Activated T-cell treated with anti-CD3 and anti-CD28 coated beads, Interleukin-2, amount 50 U/mL, for 24 hours (primary cell): ENCODE measurements at regions not wholly inside any gene's neighbourhood (a gene's known extent, or its start where the extent isn't known, plus 50 kb on each side); places are given as distances from the start of the nearest gene placed in this dataset.

Source experiments
- DNase-seq: peaks from one replicate; pipeline ENCODE4 v3.0.0-alpha.2; 2020
- H3K27ac Mint-ChIP-seq: 2 replicates; pipeline ENCODE4 v1.8.0; 2020; ENCODE audit warnings: mild to moderate bottlenecking, mixed read lengths
- H3K27me3 Mint-ChIP-seq: 2 replicates; pipeline ENCODE4 v1.8.0; 2020; ENCODE audit warnings: mixed read lengths
- H3K36me3 Mint-ChIP-seq: 2 replicates; pipeline ENCODE4 v1.8.0; 2020; ENCODE audit warnings: low read depth, mixed read lengths
- H3K4me1 Mint-ChIP-seq: 2 replicates; pipeline ENCODE4 v1.8.0; 2020; ENCODE audit warnings: low read depth, mixed read lengths
- H3K4me3 Mint-ChIP-seq: 2 replicates; pipeline ENCODE4 v1.8.0; 2020; ENCODE audit warnings: mild to moderate bottlenecking, moderate library complexity, mixed read lengths
- H3K9me3 Mint-ChIP-seq: 2 replicates; pipeline ENCODE4 v1.8.0; 2020; ENCODE audit warnings: mixed read lengths

DNA sequence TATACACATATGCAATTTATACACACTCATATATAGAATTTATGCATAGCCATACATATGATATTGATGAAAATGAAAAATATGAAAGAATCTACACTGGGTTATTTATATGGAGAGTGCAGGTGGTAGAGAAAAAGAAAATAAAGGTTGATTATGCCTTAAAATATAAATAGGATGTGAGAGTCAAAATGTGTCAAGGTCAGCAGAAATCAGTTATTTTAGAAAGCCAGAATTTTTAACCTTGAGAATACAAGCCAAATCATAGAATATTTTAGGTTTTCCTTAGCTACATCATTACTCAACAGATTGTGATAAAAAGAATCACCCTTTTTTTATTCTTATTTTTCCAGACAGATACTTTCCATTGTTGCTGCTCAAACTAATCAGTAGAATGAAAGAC lies 146.2 kb downstream of the SLC6A15 start:
- Mint-ChIP-seq H3K9me3 (no peaks in the 10 kb centered on the region), H3K4me3 (no peak overlapping the region), H3K27ac (no peak overlapping the region), H3K27me3 (no peaks in the 10 kb centered on the region), H3K36me3 (no peaks in the 10 kb centered on the region), H3K4me1 (no peaks in the 10 kb centered on the region)
- no peak for DNase-seq

DNA sequence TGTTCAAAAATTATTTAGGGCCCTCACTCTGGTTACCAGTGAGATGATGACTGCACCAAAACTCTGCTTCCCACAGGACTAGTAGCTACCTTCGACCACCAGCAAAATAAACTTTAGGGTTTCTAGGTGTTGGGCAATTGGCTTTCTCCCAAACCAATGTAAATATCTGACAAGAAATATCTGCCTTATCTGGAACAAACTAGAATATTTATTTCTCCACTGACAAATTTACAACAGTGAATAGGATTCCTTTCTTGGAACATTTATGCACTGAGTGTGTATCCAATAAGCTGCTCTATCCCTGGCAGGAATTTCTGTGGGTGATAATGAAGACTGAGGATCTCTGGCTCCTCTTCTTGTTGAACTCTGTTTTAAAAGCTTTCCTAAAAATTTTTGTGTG lies 148.6 kb downstream of the SLC6A15 start:
- no peak overlapping the region for H3K4me3 Mint-ChIP-seq
- DNase-seq = no peak
- no peaks in the 10 kb centered on the region for H3K4me1 Mint-ChIP-seq
- H3K27ac Mint-ChIP-seq = no peak overlapping the region
- H3K36me3 Mint-ChIP-seq = no peaks in the 10 kb centered on the region
- no peaks in the 10 kb centered on the region for H3K9me3 Mint-ChIP-seq
- no peaks in the 10 kb centered on the region for H3K27me3 Mint-ChIP-seq

- Mint-ChIP-seq H3K9me3 (no peaks in the 10 kb centered on the region), H3K27me3 (no peaks in the 10 kb centered on the region), H3K27ac (no peak overlapping the region), H3K4me1 (no peaks in the 10 kb centered on the region), H3K36me3 (no peaks in the 10 kb centered on the region), H3K4me3 (no peak overlapping the region)
- no peak for DNase-seq
These were observed 149.5 kb downstream of the SLC6A15 start for GRCh38 chr12:84763107-84763506.

GRCh38 chr12:84760091-84760865 lies 152.3 kb downstream of the SLC6A15 start:
- no peaks in the 10 kb centered on the region for H3K4me1 Mint-ChIP-seq
- H3K36me3 Mint-ChIP-seq = no peaks in the 10 kb centered on the region
- no peaks in the 10 kb centered on the region for H3K9me3 Mint-ChIP-seq
- H3K4me3 Mint-ChIP-seq = no peak overlapping the region
- no peaks in the 10 kb centered on the region for H3K27me3 Mint-ChIP-seq
- H3K27ac Mint-ChIP-seq = no peak overlapping the region
- DNase-seq = no peak

DNA sequence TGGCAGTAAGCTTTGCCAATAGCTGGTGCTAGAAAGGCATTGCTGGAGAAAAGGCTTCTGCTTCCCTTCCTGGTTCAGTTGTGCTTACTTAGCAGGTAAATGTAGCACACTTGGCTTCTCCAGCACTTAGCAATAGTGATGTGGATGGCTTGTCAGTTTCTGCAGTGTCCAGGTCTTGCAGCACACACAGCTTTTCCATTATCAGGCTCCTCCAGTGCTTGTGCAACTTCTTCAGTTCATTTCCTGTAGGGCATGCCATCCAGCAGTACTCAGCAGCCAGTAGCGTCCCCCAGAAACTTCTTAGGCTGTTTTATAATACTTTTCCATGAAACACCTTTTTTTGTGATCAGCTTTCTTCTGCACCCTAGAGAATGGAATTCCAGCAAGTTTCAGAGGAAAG lies 154.6 kb downstream of the SLC6A15 start:
- no peak overlapping the region for H3K27ac Mint-ChIP-seq
- H3K4me1 Mint-ChIP-seq = no peaks in the 10 kb centered on the region
- H3K27me3 Mint-ChIP-seq = no peaks in the 10 kb centered on the region
- H3K36me3 Mint-ChIP-seq = no peaks in the 10 kb centered on the region
- DNase-seq = no peak
- no peaks in the 10 kb centered on the region for H3K9me3 Mint-ChIP-seq
- no peak overlapping the region for H3K4me3 Mint-ChIP-seq

DNA sequence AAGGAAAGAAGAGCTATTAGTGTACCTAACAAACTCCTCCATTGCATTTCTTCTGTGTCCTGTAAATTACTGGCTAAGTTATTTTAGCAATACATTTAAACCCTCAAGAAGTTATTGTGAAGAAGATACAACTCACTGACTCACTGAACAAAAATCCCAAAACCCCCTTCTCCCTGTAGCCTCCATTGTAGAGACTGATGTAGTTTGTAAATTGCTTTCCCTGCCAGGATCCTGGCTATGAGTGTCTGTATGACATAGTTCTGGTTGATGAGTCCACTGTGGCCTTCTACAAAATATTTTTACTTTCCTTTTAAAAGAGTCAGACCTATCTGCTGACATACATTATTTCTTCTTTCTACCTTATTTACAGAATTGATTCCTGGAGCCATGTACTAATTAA lies 155.6 kb downstream of the SLC6A15 start:
- no peak overlapping the region for H3K4me3 Mint-ChIP-seq
- no peaks in the 10 kb centered on the region for H3K9me3 Mint-ChIP-seq
- H3K36me3 Mint-ChIP-seq = no peaks in the 10 kb centered on the region
- no peak for DNase-seq
- H3K27ac Mint-ChIP-seq = no peak overlapping the region
- no peaks in the 10 kb centered on the region for H3K27me3 Mint-ChIP-seq
- H3K4me1 Mint-ChIP-seq = no peaks in the 10 kb centered on the region

- no peaks in the 10 kb centered on the region for H3K9me3 Mint-ChIP-seq
- H3K27ac Mint-ChIP-seq = no peak overlapping the region
- no peaks in the 10 kb centered on the region for H3K27me3 Mint-ChIP-seq
- no peaks in the 10 kb centered on the region for H3K36me3 Mint-ChIP-seq
- DNase-seq = no peak
- H3K4me1 Mint-ChIP-seq = no peaks in the 10 kb centered on the region
- H3K4me3 Mint-ChIP-seq = no peak overlapping the region
These were observed 167.5 kb downstream of the SLC6A15 start for GRCh38 chr12:84745127-84745526.

DNA sequence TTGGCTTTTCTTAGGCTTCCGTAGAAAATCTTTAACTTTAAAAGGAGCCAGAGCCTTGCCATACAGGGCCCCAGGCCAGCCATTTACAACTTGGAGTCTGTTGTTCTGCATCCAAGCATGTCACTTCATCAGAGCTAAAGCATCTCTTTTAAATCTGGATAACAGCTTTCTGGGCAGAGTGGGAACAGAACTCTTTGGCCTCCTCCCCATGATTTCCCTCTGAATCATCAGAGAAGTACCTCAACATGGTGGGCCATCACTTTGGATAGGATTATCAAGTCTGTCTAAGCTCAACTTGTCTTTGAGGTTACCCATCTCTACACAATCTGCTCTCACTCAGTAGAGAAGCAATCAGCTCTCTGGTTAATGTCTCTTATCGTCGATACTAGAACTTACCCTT lies 170.9 kb downstream of the SLC6A15 start:
- no peak for DNase-seq
- H3K4me3 Mint-ChIP-seq = no peak overlapping the region
- H3K9me3 Mint-ChIP-seq = no peaks in the 10 kb centered on the region
- H3K4me1 Mint-ChIP-seq = no peaks in the 10 kb centered on the region
- H3K27ac Mint-ChIP-seq = no peak overlapping the region
- H3K36me3 Mint-ChIP-seq = no peaks in the 10 kb centered on the region
- no peaks in the 10 kb centered on the region for H3K27me3 Mint-ChIP-seq

- Mint-ChIP-seq H3K9me3 (no peaks in the 10 kb centered on the region), H3K27ac (no peak overlapping the region), H3K4me3 (no peak overlapping the region), H3K36me3 (no peaks in the 10 kb centered on the region), H3K27me3 (no peaks in the 10 kb centered on the region), H3K4me1 (no peaks in the 10 kb centered on the region)
- DNase-seq = no peak
These were observed 171.6 kb downstream of the SLC6A15 start for GRCh38 chr12:84741031-84741430.

GRCh38 chr12:84740602-84741001 lies 172.0 kb downstream of the SLC6A15 start:
- H3K27ac Mint-ChIP-seq = no peak overlapping the region
- no peaks in the 10 kb centered on the region for H3K27me3 Mint-ChIP-seq
- no peaks in the 10 kb centered on the region for H3K4me1 Mint-ChIP-seq

GRCh38 chr12:84738481-84738972 lies 174.1 kb downstream of the SLC6A15 start:
- Mint-ChIP-seq H3K9me3 (no peaks in the 10 kb centered on the region), H3K4me3 (no peak overlapping the region), H3K27me3 (no peaks in the 10 kb centered on the region), H3K27ac (no peak overlapping the region), H3K36me3 (no peaks in the 10 kb centered on the region), H3K4me1 (no peaks in the 10 kb centered on the region)
- no peak for DNase-seq

More at GRCh38 chr12:84740602-84741001, 172.0 kb downstream of the SLC6A15 start:
- H3K4me3 Mint-ChIP-seq = no peak overlapping the region
- no peaks in the 10 kb centered on the region for H3K36me3 Mint-ChIP-seq
- DNase-seq = no peak
- H3K9me3 Mint-ChIP-seq = no peaks in the 10 kb centered on the region

DNA sequence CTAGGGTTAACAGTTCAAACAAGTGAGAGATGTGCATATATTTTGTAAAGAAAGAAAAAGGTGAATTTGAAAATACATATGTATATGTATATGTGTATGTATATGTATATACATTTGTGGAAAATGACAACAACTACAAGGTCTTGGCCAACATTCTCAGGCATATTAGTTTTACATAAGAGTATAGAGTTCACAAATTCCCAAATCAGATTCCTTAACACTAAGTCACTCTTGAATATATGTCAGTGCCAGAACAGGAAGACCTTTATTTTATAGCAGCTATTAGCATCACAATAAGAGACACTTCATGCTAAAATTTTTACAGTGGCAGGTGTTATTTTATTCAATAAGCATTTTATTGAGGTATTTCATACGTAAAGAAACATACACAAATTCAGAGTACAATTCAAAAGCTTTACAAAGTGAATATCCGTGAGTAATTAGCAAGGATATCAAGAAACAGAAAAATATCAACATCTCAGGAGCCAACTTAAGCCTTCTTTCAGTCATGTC lies 179.7 kb downstream of the SLC6A15 start:
- H3K27me3 Mint-ChIP-seq = no peaks in the 10 kb centered on the region

GRCh38 chr12:84730561-84731162 lies 181.9 kb downstream of the SLC6A15 start:
- Mint-ChIP-seq H3K27ac (no peak overlapping the region), H3K9me3 (no peaks in the 10 kb centered on the region), H3K36me3 (no peaks in the 10 kb centered on the region), H3K4me3 (no peak overlapping the region), H3K4me1 (no peaks in the 10 kb centered on the region), H3K27me3 (no peaks in the 10 kb centered on the region)
- DNase-seq = no peak

More for the DNA sequence above, 179.7 kb downstream of the SLC6A15 start:
- H3K4me1 Mint-ChIP-seq = no peaks in the 10 kb centered on the region
- H3K27ac Mint-ChIP-seq = no peak overlapping the region
- no peaks in the 10 kb centered on the region for H3K36me3 Mint-ChIP-seq
- no peak for DNase-seq
- H3K9me3 Mint-ChIP-seq = no peaks in the 10 kb centered on the region
- H3K4me3 Mint-ChIP-seq = no peak overlapping the region

- DNase-seq = no peak
- Mint-ChIP-seq H3K4me1 (no peaks in the 10 kb centered on the region), H3K9me3 (no peaks in the 10 kb centered on the region), H3K27me3 (no peaks in the 10 kb centered on the region), H3K27ac (no peak overlapping the region), H3K36me3 (no peaks in the 10 kb centered on the region), H3K4me3 (no peak overlapping the region)
These were observed 184.6 kb downstream of the SLC6A15 start for GRCh38 chr12:84727961-84728360.

GRCh38 chr12:84726780-84727179 lies 185.8 kb downstream of the SLC6A15 start:
- Mint-ChIP-seq H3K27me3 (no peaks in the 10 kb centered on the region), H3K36me3 (no peaks in the 10 kb centered on the region), H3K9me3 (no peaks in the 10 kb centered on the region), H3K4me1 (no peaks in the 10 kb centered on the region), H3K27ac (no peak overlapping the region), H3K4me3 (no peak overlapping the region)
- no peak for DNase-seq
